DOHH2 (cell line): ENCODE measurements at regions not wholly inside any gene's neighbourhood (a gene's known extent, or its start where the extent isn't known, plus 50 kb on each side); places are given as distances from the start of the nearest gene placed in this dataset.

ENCODE experiments used
- EZH2phosphoT487 ChIP-seq: fragments of 200-600 bp; sonication (generic); IDR thresholded peaks from 2 replicates; pipeline ENCODE4 v1.6.1; 2017; ENCODE audit warnings: borderline replicate concordance, mild to moderate bottlenecking, antibody characterized with exemption, low read length, moderate library complexity, mixed read lengths
- TF ChIP-seq, protein P1 (sequence below): fragments of 200-600 bp; sonication (generic); IDR thresholded peaks from one replicate; pipeline ENCODE4 v1.5.1; 2014; ENCODE audit warnings: antibody characterized with exemption, mild to moderate bottlenecking, low read depth, low read length; ENCODE audit not compliant: poor library complexity, severe bottlenecking

DNA sequence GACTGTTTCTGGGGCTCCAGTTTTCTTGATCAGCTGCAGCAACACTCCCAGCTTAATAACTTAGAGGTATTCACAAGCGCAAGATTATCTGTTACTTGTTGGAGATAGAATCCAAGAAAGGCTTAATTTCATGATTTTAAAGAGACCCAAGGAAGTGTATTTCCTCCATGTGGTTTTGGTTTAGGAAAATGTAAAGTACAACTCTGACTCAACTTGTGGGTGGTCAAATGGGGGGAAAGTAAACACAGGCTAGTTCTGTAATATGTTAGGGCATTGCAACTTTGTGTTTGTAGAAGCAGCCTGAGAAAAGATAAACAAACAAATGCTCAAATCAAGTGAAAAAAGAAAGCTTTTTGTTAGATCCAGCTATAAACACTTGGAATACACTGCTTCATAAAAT, 90.1 kb upstream of the COL3A1 start:
- TF ChIP-seq, protein P1, sequence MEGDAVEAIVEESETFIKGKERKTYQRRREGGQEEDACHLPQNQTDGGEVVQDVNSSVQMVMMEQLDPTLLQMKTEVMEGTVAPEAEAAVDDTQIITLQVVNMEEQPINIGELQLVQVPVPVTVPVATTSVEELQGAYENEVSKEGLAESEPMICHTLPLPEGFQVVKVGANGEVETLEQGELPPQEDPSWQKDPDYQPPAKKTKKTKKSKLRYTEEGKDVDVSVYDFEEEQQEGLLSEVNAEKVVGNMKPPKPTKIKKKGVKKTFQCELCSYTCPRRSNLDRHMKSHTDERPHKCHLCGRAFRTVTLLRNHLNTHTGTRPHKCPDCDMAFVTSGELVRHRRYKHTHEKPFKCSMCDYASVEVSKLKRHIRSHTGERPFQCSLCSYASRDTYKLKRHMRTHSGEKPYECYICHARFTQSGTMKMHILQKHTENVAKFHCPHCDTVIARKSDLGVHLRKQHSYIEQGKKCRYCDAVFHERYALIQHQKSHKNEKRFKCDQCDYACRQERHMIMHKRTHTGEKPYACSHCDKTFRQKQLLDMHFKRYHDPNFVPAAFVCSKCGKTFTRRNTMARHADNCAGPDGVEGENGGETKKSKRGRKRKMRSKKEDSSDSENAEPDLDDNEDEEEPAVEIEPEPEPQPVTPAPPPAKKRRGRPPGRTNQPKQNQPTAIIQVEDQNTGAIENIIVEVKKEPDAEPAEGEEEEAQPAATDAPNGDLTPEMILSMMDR = no peak
- TF ChIP-seq EZH2phosphoT487 = no peak
